SU-DHL-6 (cell line): ENCODE measurements at regions not wholly inside any gene's neighbourhood (a gene's known extent, or its start where the extent isn't known, plus 50 kb on each side); places are given as distances from the start of the nearest gene placed in this dataset.

Experiments used
- H2AFZ ChIP-seq: fragments of 200-600 bp; sonication (generic); 2 replicates; pipeline ENCODE4 v1.6.1; 2014; ENCODE audit warnings: low read depth, mild to moderate bottlenecking, moderate library complexity, mixed read lengths, antibody characterized with exemption, low read length; ENCODE audit not compliant: severe bottlenecking
- H3F3A ChIP-seq: fragments of 200-600 bp; shearing (Covaris generic); 2 replicates; pipeline ENCODE4 v1.6.0; 2016; ENCODE audit warnings: antibody characterized with exemption, mild to moderate bottlenecking; ENCODE audit not compliant: insufficient read depth
- H3K27ac ChIP-seq: fragments of 200-600 bp; sonication (generic); 2 replicates; pipeline ENCODE4 v1.5.1; 2016; ENCODE audit warnings: low read depth, mild to moderate bottlenecking, low read length, moderate library complexity, mixed read lengths
- H3K27me3 ChIP-seq: fragments of 200-600 bp; sonication (generic), shearing (Covaris generic); 2 replicates; pipeline ENCODE4 v1.6.0; 2014; ENCODE audit warnings: mild to moderate bottlenecking, low read length
- H3K36me3 ChIP-seq: fragments of 200-600 bp; sonication (generic); 2 replicates; pipeline ENCODE4 v1.6.1; 2014; ENCODE audit warnings: mild to moderate bottlenecking, low read length, mixed read lengths
- H3K4me2 ChIP-seq: fragments of 300-600, 200-600 bp; shearing (Covaris generic), sonication (generic); 2 replicates; pipeline ENCODE4 v1.6.0; 2014; ENCODE audit warnings: low read length, low read depth, mild to moderate bottlenecking; ENCODE audit not compliant: poor library complexity, severe bottlenecking
- H3K4me3 ChIP-seq: fragments of 200-600 bp; sonication (generic); 2 replicates; pipeline ENCODE4 v1.5.1; 2014; ENCODE audit warnings: antibody characterized with exemption, low read length, mild to moderate bottlenecking, mixed read lengths; ENCODE audit not compliant: insufficient read depth, poor library complexity, severe bottlenecking
- H3K79me2 ChIP-seq: fragments of 200-600 bp; sonication (generic); 2 replicates; pipeline ENCODE4 v1.6.1; 2014; ENCODE audit warnings: mild to moderate bottlenecking, low read length, moderate library complexity; ENCODE audit not compliant: insufficient read depth
- H3K9ac ChIP-seq: fragments of 200-600 bp; sonication (generic); 2 replicates; pipeline ENCODE4 v1.7.0; 2014; ENCODE audit warnings: mild to moderate bottlenecking, low read length
- H3K9me2 ChIP-seq: fragments of 200-600 bp; sonication (generic); replicated peaks from 2 replicates; pipeline ENCODE4 v1.6.1; 2014; ENCODE audit warnings: low read length; ENCODE audit not compliant: insufficient read depth
- H3K9me3 ChIP-seq: fragments of 200-600 bp; sonication (generic); 2 replicates; pipeline ENCODE4 v1.6.1; 2014; ENCODE audit warnings: low read length, mixed read lengths; ENCODE audit not compliant: insufficient read depth
- H4K20me1 ChIP-seq: fragments of 200-600 bp; sonication (generic); 2 replicates; pipeline ENCODE4 v1.6.1; 2014; ENCODE audit warnings: low read depth, mild to moderate bottlenecking, antibody characterized with exemption, low read length, moderate library complexity, mixed read lengths
- EZH2phosphoT487 ChIP-seq: fragments of 200-600 bp; sonication (generic), shearing (Covaris generic); conservative IDR thresholded peaks from 2 replicates; pipeline ENCODE4 v1.6.1; 2018; ENCODE audit warnings: mild to moderate bottlenecking, antibody characterized with exemption, low read length, moderate library complexity, mixed read lengths
- TF ChIP-seq, protein P1 (sequence below): fragments of 200-600 bp; sonication (generic); IDR thresholded peaks from one replicate; pipeline ENCODE4 v1.5.1; 2017; ENCODE audit warnings: antibody characterized with exemption, mild to moderate bottlenecking, low read length, moderate library complexity; ENCODE audit not compliant: insufficient read depth, poor library complexity, severe bottlenecking

DNA sequence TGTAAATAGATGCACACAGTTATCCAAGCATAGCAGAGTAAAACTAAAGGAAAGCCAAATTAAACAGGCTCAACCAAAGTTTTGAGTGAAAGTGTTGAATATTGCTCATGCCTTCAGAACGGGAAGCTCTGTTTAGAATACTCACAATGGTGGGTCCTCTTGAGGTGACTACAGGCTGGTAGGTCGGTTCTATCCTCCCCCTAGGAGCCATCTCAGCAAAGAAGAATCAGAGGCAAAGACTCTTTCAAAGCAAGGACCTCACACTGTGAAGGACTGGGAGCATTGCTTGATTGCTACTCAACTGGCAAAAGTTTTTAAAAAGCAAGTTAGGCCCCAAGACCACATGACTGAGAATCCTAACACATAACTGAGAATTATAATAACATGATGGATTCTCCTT, 88.4 kb upstream of the JAG1 start:
- no peak for TF ChIP-seq EZH2phosphoT487
- TF ChIP-seq, protein P1, sequence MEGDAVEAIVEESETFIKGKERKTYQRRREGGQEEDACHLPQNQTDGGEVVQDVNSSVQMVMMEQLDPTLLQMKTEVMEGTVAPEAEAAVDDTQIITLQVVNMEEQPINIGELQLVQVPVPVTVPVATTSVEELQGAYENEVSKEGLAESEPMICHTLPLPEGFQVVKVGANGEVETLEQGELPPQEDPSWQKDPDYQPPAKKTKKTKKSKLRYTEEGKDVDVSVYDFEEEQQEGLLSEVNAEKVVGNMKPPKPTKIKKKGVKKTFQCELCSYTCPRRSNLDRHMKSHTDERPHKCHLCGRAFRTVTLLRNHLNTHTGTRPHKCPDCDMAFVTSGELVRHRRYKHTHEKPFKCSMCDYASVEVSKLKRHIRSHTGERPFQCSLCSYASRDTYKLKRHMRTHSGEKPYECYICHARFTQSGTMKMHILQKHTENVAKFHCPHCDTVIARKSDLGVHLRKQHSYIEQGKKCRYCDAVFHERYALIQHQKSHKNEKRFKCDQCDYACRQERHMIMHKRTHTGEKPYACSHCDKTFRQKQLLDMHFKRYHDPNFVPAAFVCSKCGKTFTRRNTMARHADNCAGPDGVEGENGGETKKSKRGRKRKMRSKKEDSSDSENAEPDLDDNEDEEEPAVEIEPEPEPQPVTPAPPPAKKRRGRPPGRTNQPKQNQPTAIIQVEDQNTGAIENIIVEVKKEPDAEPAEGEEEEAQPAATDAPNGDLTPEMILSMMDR = no peak
- Histone ChIP-seq H4K20me1 (no peaks in the 10 kb centered on the region), H3K27ac (no peak overlapping the region), H3K27me3 (no peaks in the 10 kb centered on the region), H2AFZ (no peak overlapping the region), H3K9me3 (no peaks in the 10 kb centered on the region), H3K9ac (no peak overlapping the region), H3F3A (no peaks in the 10 kb centered on the region), H3K36me3 (no peaks in the 10 kb centered on the region), H3K79me2 (no peaks in the 10 kb centered on the region), H3K9me2 (no peaks in the 10 kb centered on the region), H3K4me2 (no peak overlapping the region), H3K4me3 (no peak overlapping the region)

DNA sequence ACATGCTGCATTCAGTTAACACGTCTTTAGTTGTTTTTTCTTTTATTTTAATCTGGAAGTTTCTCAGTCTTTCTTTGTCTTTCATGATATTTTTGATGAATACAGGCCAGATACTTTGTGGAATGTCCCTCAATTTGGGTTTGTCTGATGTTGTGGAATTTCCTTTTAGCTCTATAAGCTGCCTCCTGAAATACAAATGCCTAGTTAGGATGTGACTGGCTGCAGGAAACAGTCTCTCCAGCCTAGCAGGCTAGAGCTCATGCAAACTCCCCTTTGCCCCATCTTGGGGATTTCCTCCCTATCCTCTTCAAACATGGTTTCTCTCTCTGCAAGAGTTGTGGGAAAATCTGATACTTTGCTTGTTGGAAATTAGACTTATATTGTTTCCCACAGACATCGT, 89.3 kb upstream of the JAG1 start:
- H3F3A ChIP-seq = no peaks in the 10 kb centered on the region
- no peak overlapping the region for H3K4me3 ChIP-seq
- no peaks in the 10 kb centered on the region for H3K36me3 ChIP-seq
- H2AFZ ChIP-seq = no peak overlapping the region
- no peaks in the 10 kb centered on the region for H3K79me2 ChIP-seq
- no peaks in the 10 kb centered on the region for H3K27me3 ChIP-seq
- H3K4me2 ChIP-seq = no peak overlapping the region
- H3K9me3 ChIP-seq = no peaks in the 10 kb centered on the region
- H4K20me1 ChIP-seq = no peaks in the 10 kb centered on the region
- TF ChIP-seq, protein P1 = no peak
- TF ChIP-seq EZH2phosphoT487 = no peak
- no peak overlapping the region for H3K9ac ChIP-seq
- no peaks in the 10 kb centered on the region for H3K9me2 ChIP-seq
- H3K27ac ChIP-seq = no peak overlapping the region

DNA sequence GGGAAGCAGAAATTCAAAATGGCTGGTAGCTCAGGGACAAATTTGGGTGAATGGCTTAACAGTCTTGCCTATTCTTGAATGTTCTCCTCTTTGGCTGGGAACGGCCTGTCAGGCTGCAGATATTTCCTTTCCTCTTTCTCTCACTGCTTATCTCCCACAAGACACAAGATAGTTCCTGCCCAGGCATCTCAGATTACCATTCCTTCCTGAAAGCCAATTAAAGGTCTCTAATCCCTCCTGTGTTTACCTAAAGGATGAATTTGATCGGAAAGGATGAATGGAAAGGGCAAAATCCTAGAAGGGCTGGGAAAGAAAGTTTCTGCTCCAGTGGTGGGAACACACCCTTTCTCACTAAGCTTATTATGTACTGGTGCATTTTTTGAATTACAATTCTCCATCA, 95.9 kb upstream of the JAG1 start:
- no peaks in the 10 kb centered on the region for H3K36me3 ChIP-seq
- no peaks in the 10 kb centered on the region for H3K9me3 ChIP-seq
- H3K9me2 ChIP-seq = no peaks in the 10 kb centered on the region
- H4K20me1 ChIP-seq = no peaks in the 10 kb centered on the region
- no peak overlapping the region for H3K9ac ChIP-seq
- no peak overlapping the region for H2AFZ ChIP-seq
- no peaks in the 10 kb centered on the region for H3K79me2 ChIP-seq
- TF ChIP-seq, protein P1 = no peak
- TF ChIP-seq EZH2phosphoT487 = no peak
- H3K4me2 ChIP-seq = no peak overlapping the region
- no peaks in the 10 kb centered on the region for H3F3A ChIP-seq
- H3K27me3 ChIP-seq = no peaks in the 10 kb centered on the region
- no peak overlapping the region for H3K4me3 ChIP-seq
- no peak overlapping the region for H3K27ac ChIP-seq
